ENCODE measurements at regions not wholly inside any gene's neighbourhood (a gene's known extent, or its start where the extent isn't known, plus 50 kb on each side); places are given as distances from the start of the nearest gene placed in this dataset.
A peak's percentile ranks its signal among the peaks of the same experiment; 100 is the strongest.
"Not testable (repeated sequence)": the region's sequence is repeated elsewhere in the genome, so short reads cannot be mapped to it uniquely, and the experiment has no call there.

DNA sequence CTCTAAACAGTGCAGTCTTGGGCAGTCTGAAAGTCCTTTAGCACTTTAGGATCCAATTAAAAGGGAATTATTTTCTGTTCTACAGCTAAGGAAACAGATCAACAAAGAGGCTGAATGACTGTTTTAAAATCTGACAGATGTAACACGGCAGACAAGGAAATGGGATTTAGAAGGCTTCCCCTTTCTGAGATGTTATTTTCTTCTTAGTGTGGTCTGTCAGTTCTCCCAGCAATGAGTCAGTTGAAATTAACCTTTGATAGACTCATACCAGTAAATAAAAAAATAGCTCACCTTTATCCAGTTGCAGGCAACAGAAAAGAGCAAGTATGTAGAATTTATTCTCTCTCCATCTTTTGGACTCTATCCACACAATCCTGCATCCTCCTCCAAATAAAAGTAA is 98.1 kb downstream of the NEDD1 start:
- DNase-seq (ENCODE audit: low read depth): no peak

DNA sequence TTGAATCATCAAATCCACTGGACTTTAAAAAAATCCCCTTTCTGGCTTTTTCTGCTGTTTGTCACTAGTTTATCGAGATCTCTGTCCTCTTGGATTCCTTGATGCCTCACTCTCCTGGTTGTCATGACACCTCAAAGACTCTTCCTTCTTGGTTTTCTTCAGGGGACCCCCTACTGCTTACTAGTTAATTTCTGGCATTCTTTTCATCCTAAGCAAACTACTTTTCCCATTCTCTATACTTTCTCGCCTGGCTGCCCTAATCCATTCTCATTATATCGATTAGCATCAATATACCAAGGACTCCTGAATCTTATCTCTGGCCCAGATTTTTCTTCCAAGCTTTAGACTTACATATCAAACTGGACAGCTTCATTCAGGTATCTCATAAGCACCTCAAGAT is 98.6 kb downstream of the NEDD1 start:
- DNase-seq (ENCODE audit: low read depth): no peak

- DNase-seq (ENCODE audit: low read depth): peak; percentile 4
Measured at GRCh38 chr12:97006585-97006984, 99.5 kb downstream of the NEDD1 start.

- DNase-seq (ENCODE audit: low read depth): no peak
Measured at GRCh38 chr12:97016163-97016562, 109.1 kb downstream of the NEDD1 start.

GRCh38 chr12:97017213-97017612 is 110.2 kb downstream of the NEDD1 start:
- no peak for DNase-seq (ENCODE audit: low read depth)

GRCh38 chr12:97022536-97023230 is 115.6 kb downstream of the NEDD1 start:
- DNase-seq (ENCODE audit: low read depth): no peak

DNA sequence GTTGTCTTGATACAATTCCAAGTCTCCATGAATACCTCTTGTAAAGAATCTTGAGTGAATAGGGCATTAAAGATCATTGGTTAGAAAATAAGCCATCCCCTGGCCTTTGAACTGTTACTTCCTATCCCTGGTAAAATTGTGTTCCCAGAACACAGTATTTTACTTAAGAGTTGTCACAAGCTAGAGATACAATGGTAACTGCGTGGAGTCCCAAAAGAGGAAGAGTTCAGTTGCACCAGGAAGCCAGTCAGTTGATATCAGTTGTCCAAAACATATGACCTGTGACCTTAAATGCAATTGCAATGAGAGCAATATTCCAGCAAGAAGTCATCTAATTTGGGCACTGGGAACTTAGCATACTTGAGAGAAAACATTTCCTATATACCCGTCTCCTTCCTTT is 117.3 kb downstream of the NEDD1 start:
- DNase-seq (ENCODE audit: low read depth): no peak

GRCh38 chr12:97026901-97027300 is 119.8 kb downstream of the NEDD1 start:
- no peak for DNase-seq (ENCODE audit: low read depth)

GRCh38 chr12:97027482-97027881 is 120.4 kb downstream of the NEDD1 start:
- no peak for DNase-seq (ENCODE audit: low read depth)

GRCh38 chr12:97038131-97038530 is 131.1 kb downstream of the NEDD1 start:
- DNase-seq (ENCODE audit: low read depth): no peak

DNA sequence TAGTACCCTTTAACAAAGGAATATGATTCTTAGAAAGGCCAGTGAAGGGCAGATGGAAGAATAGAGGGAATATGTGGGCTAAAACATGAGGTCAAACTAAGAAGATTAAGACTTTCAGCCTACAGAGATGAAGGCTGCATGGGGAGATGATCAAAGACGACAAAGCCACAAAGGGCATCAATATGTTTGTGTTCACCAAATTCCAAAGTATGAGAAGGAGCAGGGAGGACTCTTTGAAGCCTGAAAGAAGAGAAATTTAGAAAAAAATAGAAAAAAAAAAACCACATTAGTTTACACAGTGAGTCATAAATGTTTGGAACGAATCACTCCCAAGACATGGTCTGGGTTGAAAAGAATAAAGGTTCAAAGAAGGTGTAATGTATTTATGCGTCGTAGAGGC is 131.8 kb downstream of the NEDD1 start:
- peak; percentile 37 for DNase-seq (ENCODE audit: low read depth)

GRCh38 chr12:97046901-97047300 is 139.8 kb downstream of the NEDD1 start:
- no peak for DNase-seq (ENCODE audit: low read depth)

DNA sequence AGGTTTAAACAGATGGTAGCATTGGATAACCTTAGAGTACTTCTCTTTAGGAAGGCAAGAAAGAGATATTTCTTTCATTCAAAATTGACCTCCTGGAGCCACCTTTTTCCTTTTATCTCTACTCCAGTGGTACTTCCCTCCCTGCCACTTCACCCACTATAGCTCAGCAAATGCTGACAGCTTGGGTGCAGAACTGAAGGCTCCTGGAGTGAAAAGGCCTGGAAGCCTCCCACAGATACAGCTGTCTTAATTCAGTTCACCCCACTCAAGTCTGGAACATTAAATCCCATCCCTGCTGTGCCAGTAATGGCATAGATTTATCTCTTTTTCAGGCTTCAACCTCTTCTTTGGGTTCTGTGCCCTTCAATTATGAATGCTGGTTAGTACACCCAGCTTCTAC is 140.3 kb downstream of the NEDD1 start:
- DNase-seq (ENCODE audit: low read depth): no peak

- no peak for DNase-seq (ENCODE audit: low read depth)
Measured at GRCh38 chr12:97048421-97049035, 141.5 kb downstream of the NEDD1 start.

DNA sequence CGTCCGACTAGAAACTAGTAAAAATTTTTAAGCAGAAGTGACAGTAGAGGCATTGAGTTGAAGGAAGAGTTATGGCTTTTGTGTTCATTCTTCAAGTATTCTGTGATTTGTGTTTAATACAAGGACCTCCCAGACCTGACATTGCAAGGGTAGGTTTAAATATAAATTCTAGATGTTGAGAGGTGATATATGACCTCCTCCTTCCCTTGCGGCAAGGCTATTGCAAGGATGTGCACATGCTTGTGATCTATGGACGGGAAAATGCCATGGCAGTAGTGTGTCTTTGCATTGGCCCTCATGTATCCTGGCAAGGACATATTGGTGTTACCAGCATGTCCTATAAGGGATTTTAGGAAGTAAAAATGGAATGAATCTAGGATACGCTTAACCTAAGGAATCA is 143.5 kb downstream of the NEDD1 start:
- no peak for DNase-seq (ENCODE audit: low read depth)

DNA sequence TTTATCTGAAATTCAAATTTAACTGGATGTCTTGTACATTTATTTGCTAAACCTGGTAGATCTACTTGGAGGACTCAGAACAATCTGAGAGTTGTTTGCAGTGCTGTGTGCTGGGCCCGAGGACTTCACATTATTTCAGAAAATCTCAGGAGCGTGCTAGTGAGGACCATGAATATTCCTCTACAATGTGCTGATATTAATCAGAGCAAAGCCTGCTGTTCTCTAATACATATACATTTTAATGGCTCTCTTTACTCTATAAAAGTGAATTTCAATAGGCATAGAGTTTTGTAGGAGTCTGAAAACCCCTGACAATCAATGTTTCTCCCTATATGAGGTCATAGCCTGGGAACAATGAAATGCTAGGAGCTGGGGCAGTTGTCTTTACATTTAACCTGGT is 144.3 kb downstream of the NEDD1 start:
- no peak for DNase-seq (ENCODE audit: low read depth)

- no peak for DNase-seq (ENCODE audit: low read depth)
Measured at GRCh38 chr12:97061171-97061570, 154.1 kb downstream of the NEDD1 start.

DNA sequence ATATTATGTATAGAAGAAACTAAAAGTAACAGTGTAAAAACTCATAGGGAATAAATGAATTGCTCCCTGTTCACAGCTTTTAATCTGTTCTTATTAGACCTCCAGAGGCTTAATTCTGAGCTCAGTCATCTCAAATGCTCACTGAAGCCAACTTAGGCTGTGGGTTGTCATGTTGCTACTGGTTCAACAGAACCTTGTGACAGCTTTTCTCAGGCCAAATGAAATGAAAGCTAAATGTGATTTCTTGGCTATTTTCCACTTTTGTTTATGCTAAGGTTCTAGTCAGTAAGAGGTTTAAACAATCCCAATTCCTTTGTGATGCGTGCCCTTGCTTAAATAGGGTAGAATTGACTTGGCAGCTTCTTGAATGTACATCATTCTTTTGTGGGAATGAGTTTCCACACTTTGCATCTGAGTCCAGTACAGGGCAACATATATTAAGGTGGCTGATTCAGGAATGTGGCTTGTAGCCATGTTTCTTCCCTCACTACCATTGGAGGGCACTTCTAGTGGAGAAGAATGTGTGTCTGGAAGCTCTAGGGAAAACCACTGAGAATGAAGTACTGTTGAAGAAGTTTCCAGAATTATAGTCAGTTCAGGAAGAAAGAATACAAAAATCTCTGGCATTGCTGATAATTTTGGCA is 156.4 kb downstream of the NEDD1 start:
- no peak for DNase-seq (ENCODE audit: low read depth)

- DNase-seq (ENCODE audit: low read depth): no peak
Measured at GRCh38 chr12:97075161-97075933, 168.3 kb downstream of the NEDD1 start.

DNA sequence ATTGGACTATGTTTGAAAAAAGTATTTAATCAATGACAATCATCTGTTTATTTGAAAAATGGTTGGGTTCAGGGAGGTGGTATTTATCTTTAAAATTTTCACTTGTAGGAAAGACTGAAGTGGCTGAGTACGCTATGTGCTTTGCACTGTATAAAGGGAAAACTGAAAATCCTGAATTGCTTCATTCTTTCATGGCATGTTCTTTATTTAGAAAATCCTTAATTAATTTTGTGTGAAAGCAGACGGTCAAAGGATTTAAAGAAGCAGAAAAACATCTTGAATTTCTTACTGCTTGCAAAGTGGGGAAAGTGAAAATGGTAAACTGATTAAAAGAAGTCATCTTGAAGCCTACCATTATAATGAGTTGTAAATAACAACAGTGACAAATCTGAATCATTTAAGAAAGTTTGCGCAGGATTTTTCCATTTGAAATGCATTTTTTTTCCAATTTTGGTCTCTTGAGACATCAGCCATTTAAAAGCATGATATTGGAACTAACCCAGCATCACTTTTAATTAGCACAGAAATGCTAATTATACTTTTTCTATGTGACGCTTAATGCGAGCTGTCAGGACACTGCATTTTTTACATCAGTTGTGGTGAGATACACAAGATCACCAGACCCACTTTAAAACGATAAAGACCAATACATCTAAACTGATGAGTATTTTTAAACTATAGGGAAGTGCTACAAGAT is 169.0 kb downstream of the NEDD1 start:
- DNase-seq (ENCODE audit: low read depth): no peak

DNA sequence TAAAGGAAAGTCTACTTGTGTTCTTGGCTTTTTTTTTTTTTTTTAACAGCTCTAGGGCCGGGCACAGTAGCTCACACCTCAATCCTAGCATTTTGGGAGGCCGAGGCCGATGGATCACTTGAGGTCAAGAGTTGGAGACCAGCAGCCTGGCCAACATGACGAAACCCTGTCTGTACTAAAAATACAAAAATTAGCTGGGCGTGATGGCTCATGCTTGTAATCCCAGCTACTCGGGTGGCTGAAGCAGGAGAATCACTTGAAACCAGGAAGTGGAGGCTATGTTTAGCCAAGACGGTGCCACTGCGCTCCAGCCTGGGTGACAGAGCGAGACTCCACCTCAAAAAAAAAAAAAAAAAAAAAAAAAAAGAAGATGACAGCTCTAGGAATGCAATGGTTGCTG is 169.9 kb downstream of the NEDD1 start:
- not testable (repeated sequence) for DNase-seq (ENCODE audit: low read depth)

GRCh38 chr12:97082029-97082428 is 175.0 kb downstream of the NEDD1 start:
- no peak for DNase-seq (ENCODE audit: low read depth)
